ENCODE measurements at regions not wholly inside any gene's neighbourhood (a gene's known extent, or its start where the extent isn't known, plus 50 kb on each side); places are given as distances from the start of the nearest gene placed in this dataset.

DNA sequence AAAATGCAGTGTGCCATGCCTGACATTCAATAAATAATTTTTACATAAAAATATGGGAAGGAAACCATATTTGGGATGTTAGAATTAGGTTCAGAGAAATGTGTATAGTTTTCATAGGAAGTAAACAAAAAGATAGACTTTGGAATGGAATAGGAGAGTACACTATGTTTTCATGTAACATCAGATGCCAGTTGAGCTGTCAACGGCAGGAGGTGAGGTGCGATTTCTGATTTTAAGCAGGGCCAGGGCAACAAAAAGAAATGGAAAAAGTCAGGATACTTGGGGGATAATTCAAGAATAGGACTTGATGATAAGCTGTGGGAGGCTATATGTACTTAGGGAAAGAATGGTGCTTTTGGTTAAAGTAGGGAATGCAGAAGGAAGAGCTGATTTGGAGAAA, 639.5 kb downstream of the OTOL1 start:
- BruUV-seq (replicated peaks), result no TSS peak
- CTCF ChIA-PET, result no interaction called here
- Histone ChIP-seq H3K4me1 (ENCODE audit: control insufficient read depth in 1 of 2, insufficient read depth in 2 of 2, low read length in 2 of 2) (no peaks in the 10 kb centered on the region), H3K9me3 (ENCODE audit: control insufficient read depth in 1 of 2, insufficient read depth in 1 of 2, low read depth in 1 of 2, low read length in 2 of 2) (no peaks in the 10 kb centered on the region), H3K4me3 (replicated peaks in 1 of 2; ENCODE audit: low read depth in 1 of 2, low read length in 2 of 2) (no peak overlapping the region), H3K9me2 (ENCODE audit: insufficient read depth) (no peaks in the 10 kb centered on the region), H3K9ac (ENCODE audit: low read length) (no peak overlapping the region), H4K20me1 (ENCODE audit: insufficient read depth) (no peaks in the 10 kb centered on the region), H3K27me3 (ENCODE audit: insufficient read depth, low read length) (no peaks in the 10 kb centered on the region), H2AFZ (ENCODE audit: low read depth, low read length, poor library complexity, severe bottlenecking) (no peak overlapping the region), H3K27ac (ENCODE audit: low read depth, low read length) (no peak overlapping the region), H3K79me2 (ENCODE audit: insufficient read depth, low read length) (no peaks in the 10 kb centered on the region), H3K4me2 (ENCODE audit: low read length) (no peak overlapping the region), H3K36me3 (ENCODE audit: control insufficient read depth in 1 of 2, insufficient read depth in 2 of 2, low read length in 2 of 2) (no peaks in the 10 kb centered on the region)
- POLR2A ChIA-PET, result no interaction called here
- DNase-seq (ENCODE audit: low read depth, low spot score) (no peak), ATAC-seq (no peak)
- TF ChIP-seq EGR1 (IDR thresholded peaks at IDR 0.05; ENCODE audit: low read depth) (no peak), CBX3 (IDR thresholded peaks at IDR 0.05; ENCODE audit: low read depth) (no peak), SRF (IDR thresholded peaks at IDR 0.05; ENCODE audit: low read depth) (no peak), POLR2AphosphoS5 (IDR thresholded peaks at IDR 0.05; ENCODE audit: low read depth, low read length) (no peak), SP1 (IDR thresholded peaks at IDR 0.05; ENCODE audit: low read depth) (no peak), TCF7L2 (IDR thresholded peaks at IDR 0.05; ENCODE audit: borderline replicate concordance, extremely low read depth, insufficient read depth, insufficient read length) (no peak), EZH2 (IDR thresholded peaks at IDR 0.05) (no peak), YY1 (IDR thresholded peaks at IDR 0.05; ENCODE audit: extremely low read depth, insufficient replicate concordance, low read depth, low read length) (no peak), SIN3A (IDR thresholded peaks at IDR 0.05; ENCODE audit: low read depth) (no peak), RAD21 (IDR thresholded peaks at IDR 0.05; ENCODE audit: low read depth) (no peak), ELF1 (IDR thresholded peaks at IDR 0.05; ENCODE audit: borderline replicate concordance, low read depth) (no peak), FOSL1 (IDR thresholded peaks at IDR 0.05; ENCODE audit: low read depth) (no peak), EZH2phosphoT487 (IDR thresholded peaks at IDR 0.05; ENCODE audit: borderline replicate concordance) (no peak), JUND (IDR thresholded peaks at IDR 0.05) (no peak), CEBPB (IDR thresholded peaks at IDR 0.05; ENCODE audit: low read depth) (no peak), ZNF274 (IDR thresholded peaks at IDR 0.05; ENCODE audit: low read depth, low read length) (no peak), ZFX (IDR thresholded peaks at IDR 0.05) (no peak)
- TF ChIP-seq, protein P1, sequence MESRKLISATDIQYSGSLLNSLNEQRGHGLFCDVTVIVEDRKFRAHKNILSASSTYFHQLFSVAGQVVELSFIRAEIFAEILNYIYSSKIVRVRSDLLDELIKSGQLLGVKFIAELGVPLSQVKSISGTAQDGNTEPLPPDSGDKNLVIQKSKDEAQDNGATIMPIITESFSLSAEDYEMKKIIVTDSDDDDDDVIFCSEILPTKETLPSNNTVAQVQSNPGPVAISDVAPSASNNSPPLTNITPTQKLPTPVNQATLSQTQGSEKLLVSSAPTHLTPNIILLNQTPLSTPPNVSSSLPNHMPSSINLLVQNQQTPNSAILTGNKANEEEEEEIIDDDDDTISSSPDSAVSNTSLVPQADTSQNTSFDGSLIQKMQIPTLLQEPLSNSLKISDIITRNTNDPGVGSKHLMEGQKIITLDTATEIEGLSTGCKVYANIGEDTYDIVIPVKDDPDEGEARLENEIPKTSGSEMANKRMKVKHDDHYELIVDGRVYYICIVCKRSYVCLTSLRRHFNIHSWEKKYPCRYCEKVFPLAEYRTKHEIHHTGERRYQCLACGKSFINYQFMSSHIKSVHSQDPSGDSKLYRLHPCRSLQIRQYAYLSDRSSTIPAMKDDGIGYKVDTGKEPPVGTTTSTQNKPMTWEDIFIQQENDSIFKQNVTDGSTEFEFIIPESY (IDR thresholded peaks at IDR 0.05; ENCODE audit: extremely low read depth, insufficient replicate concordance, low read length), result no peak
- TF ChIP-seq, protein P2, sequence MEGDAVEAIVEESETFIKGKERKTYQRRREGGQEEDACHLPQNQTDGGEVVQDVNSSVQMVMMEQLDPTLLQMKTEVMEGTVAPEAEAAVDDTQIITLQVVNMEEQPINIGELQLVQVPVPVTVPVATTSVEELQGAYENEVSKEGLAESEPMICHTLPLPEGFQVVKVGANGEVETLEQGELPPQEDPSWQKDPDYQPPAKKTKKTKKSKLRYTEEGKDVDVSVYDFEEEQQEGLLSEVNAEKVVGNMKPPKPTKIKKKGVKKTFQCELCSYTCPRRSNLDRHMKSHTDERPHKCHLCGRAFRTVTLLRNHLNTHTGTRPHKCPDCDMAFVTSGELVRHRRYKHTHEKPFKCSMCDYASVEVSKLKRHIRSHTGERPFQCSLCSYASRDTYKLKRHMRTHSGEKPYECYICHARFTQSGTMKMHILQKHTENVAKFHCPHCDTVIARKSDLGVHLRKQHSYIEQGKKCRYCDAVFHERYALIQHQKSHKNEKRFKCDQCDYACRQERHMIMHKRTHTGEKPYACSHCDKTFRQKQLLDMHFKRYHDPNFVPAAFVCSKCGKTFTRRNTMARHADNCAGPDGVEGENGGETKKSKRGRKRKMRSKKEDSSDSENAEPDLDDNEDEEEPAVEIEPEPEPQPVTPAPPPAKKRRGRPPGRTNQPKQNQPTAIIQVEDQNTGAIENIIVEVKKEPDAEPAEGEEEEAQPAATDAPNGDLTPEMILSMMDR (IDR thresholded peaks at IDR 0.05 in 2 of 3, conservative IDR thresholded peaks at IDR 0.05 in 1 of 3; ENCODE audit: borderline replicate concordance in 1 of 3, insufficient read depth in 1 of 3, low read depth in 2 of 3, low read length in 2 of 3), result no peak
- TF ChIP-seq, protein P3, sequence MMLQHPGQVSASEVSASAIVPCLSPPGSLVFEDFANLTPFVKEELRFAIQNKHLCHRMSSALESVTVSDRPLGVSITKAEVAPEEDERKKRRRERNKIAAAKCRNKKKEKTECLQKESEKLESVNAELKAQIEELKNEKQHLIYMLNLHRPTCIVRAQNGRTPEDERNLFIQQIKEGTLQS (IDR thresholded peaks at IDR 0.05), result no peak
- RAD21 ChIA-PET (ENCODE audit: low non-redundant PET in 1 of 2, low total read pairs in 2 of 2, uncharacterized antibody in 2 of 2, unreplicated experiment in 2 of 2), result no interaction called here
- intact Hi-C loops (cut with micrococcal nuclease), result no loop called here

All from HCT116 (cell line).